Endothelial cell of umbilical vein (primary cell): ENCODE measurements at regions not wholly inside any gene's neighbourhood (a gene's known extent, or its start where the extent isn't known, plus 50 kb on each side); places are given as distances from the start of the nearest gene placed in this dataset.

ENCODE experiments used
- BruUV-seq: library from RNA; stranded (reverse); fragments of 400-500 nt; replicated peaks from 2 replicates; lab custom pipeline; 2021; lab: Mats Ljungman, UMichigan
- CTCF ChIA-PET: fragments of 300-600, 350-600 bp; sonication (Branson Sonifier 250); formaldehyde crosslinking; loops from one replicate; lab custom pipeline; 2021; ENCODE audit warnings: antibody characterized with exemption, inconsistent platforms; lab: Charles Lee
- POLR2A ChIA-PET: fragments of 300-600, 350-600 bp; sonication (Branson Sonifier 250); formaldehyde crosslinking; loops from one replicate; lab custom pipeline; 2021; ENCODE audit warnings: antibody characterized with exemption, inconsistent platforms; lab: Charles Lee
- DNase-seq: peaks from one replicate; pipeline ENCODE4 v3.0.0-alpha.2; 2011; ENCODE audit warnings: low read depth, low spot score
- FAIRE-seq: peaks from 2 replicates; lab custom pipeline; 2011; peaks lifted over from hg19 to GRCh38; lab: Jason Lieb, UNC
- H2AFZ ChIP-seq: 2 replicates; pipeline ENCODE4 v1.6.0; 2012; ENCODE audit warnings: low read depth, low read length, control low read depth, inconsistent platforms
- H3K27ac ChIP-seq: 2 replicates; pipeline ENCODE4 v1.5.1; 2011; ENCODE audit warnings: low read depth, mild to moderate bottlenecking, control low read depth, low read length, moderate library complexity; ENCODE audit not compliant: insufficient read depth
- H3K27me3 ChIP-seq, 2 experiments: 2 replicates each; pipeline versions ENCODE4 v1.6.0 to v1.6.1; 2011; ENCODE audit warnings: low read length in 2 of 2, mixed read lengths in 1 of 2; ENCODE audit not compliant: control insufficient read depth in 2 of 2, insufficient read depth in 2 of 2
- H3K36me3 ChIP-seq, 2 experiments: 2 replicates in 1 of 2; 3 replicates in 1 of 2; pipeline ENCODE4 v1.5.1; 2011; ENCODE audit warnings: low read length in 2 of 2, mild to moderate bottlenecking in 1 of 2, moderate library complexity in 1 of 2; ENCODE audit not compliant: control insufficient read depth in 2 of 2, insufficient read depth in 2 of 2; ENCODE audit errors: extremely low read depth in 1 of 2
- H3K4me1 ChIP-seq: 3 replicates; pipeline ENCODE4 v1.5.1; 2011; ENCODE audit warnings: mild to moderate bottlenecking, low read length; ENCODE audit not compliant: control insufficient read depth, insufficient read depth; ENCODE audit errors: extremely low read depth
- H3K4me2 ChIP-seq: 2 replicates; pipeline ENCODE4 v1.6.1; 2011; ENCODE audit warnings: low read length, control low read depth, mixed read lengths; ENCODE audit not compliant: insufficient read depth
- H3K4me3 ChIP-seq, 3 experiments: fragments of 200-600 bp in 1 of 3; sonication (generic), shearing (Covaris generic) in 1 of 3; replicated peaks in 1 of 3; 2 replicates each; pipeline ENCODE4 v1.5.1; 2011 to 2016; ENCODE audit warnings: control low read depth in 3 of 3, low read length in 3 of 3, mild to moderate bottlenecking in 2 of 3, inconsistent platforms in 1 of 3, low read depth in 1 of 3, moderate library complexity in 1 of 3; ENCODE audit not compliant: insufficient read depth in 1 of 3
- H3K79me2 ChIP-seq: 2 replicates; pipeline ENCODE4 v1.6.0; 2012; ENCODE audit warnings: low read length, inconsistent platforms; ENCODE audit not compliant: control insufficient read depth, insufficient read depth
- H3K9ac ChIP-seq: replicated peaks from 2 replicates; pipeline ENCODE3; 2011; ENCODE audit warnings: low read length, control low read depth; ENCODE audit not compliant: insufficient read depth; ENCODE audit errors: extremely low read depth
- H3K9me1 ChIP-seq: replicated peaks from 3 replicates; pipeline ENCODE4 v1.6.0; 2011; ENCODE audit warnings: mild to moderate bottlenecking, low read length; ENCODE audit not compliant: control insufficient read depth, insufficient read depth; ENCODE audit errors: extremely low read depth
- H3K9me3 ChIP-seq: replicated peaks from 2 replicates; pipeline ENCODE4 v1.5.1; 2012; ENCODE audit warnings: low read length, inconsistent platforms; ENCODE audit not compliant: control insufficient read depth, insufficient read depth
- H4K20me1 ChIP-seq: replicated peaks from 2 replicates; pipeline ENCODE3; 2011; ENCODE audit warnings: mild to moderate bottlenecking, low read length; ENCODE audit not compliant: control insufficient read depth, insufficient read depth; ENCODE audit errors: extremely low read depth
- GATA2 ChIP-seq: IDR thresholded peaks from 2 replicates; pipeline ENCODE4 v1.7.0; 2011; ENCODE audit warnings: low read depth, mild to moderate bottlenecking, moderate library complexity, mixed read lengths, low read length; ENCODE audit not compliant: insufficient read length, insufficient read depth
- JUN ChIP-seq: IDR thresholded peaks from 2 replicates; pipeline ENCODE4 v1.6.1; 2011; ENCODE audit warnings: borderline replicate concordance, low read depth; ENCODE audit not compliant: insufficient read length, insufficient read depth
- dilution Hi-C: fragments of 300-500 bp; cut with MboI; formaldehyde crosslinking; loops from one replicate; pipeline ENCODE4 v1.15.0; 2019; ENCODE audit warnings: low sequenced_read_pairs; ENCODE audit not compliant: extremely low pct_ligation_motif_present
- intact Hi-C: fragments of 100-400 bp; cut with micrococcal nuclease; formaldehyde crosslinking; loops from one replicate; pipeline ENCODE4 v1.10.0; 2022
- TF ChIP-seq, protein P1 (sequence below): IDR thresholded peaks from 2 replicates; pipeline ENCODE4 v1.6.1; 2011; ENCODE audit not compliant: insufficient read depth, insufficient read length

DNA sequence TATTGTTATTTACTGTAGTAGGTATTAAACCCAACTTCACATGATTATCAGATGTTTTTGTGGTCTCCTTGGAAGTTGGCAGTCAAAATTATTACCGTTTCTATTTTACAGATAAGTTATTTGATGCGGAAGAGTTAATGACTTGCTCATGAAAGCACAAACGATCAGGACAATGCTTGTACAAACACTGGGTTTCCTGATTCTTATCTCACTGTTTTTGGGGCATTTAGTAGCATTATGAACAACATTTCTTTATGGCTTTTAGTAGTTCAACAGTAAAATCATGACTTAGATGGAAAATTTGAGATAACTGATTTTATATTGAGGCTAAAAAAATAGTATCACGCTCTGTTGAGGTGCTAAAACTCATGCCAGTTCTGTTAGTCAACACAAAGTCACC, 361.5 kb upstream of the MBL2 start:
- CTCF ChIA-PET: no interaction called here
- no peak overlapping the region for H2AFZ ChIP-seq
- no peaks in the 10 kb centered on the region for H3K9me1 ChIP-seq
- H3K9me3 ChIP-seq: no peaks in the 10 kb centered on the region
- no peaks in the 10 kb centered on the region for H3K79me2 ChIP-seq
- dilution Hi-C loops: no loop called here
- no peaks in the 10 kb centered on the region for H3K36me3 ChIP-seq
- no peak overlapping the region for H3K27ac ChIP-seq
- H3K27me3 ChIP-seq: peaks cover 8 to 33% of the 10 kb centered on the region in 2 experiments
- H3K4me3 ChIP-seq: no peak overlapping the region
- TF ChIP-seq GATA2: peak; percentile 80
- TF ChIP-seq, protein P1, sequence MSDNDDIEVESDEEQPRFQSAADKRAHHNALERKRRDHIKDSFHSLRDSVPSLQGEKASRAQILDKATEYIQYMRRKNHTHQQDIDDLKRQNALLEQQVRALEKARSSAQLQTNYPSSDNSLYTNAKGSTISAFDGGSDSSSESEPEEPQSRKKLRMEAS: no peak
- TF ChIP-seq JUN: peak; percentile 0
- FAIRE-seq: peak; percentile 82
- POLR2A ChIA-PET: no interaction called here
- H3K4me2 ChIP-seq: peak overlapping the region; percentile 68
- H4K20me1 ChIP-seq: no peaks in the 10 kb centered on the region
- intact Hi-C loops: loop anchor here (1.0 to 10.0 kb wide), 3 partner anchors 104 to 441 kb away; no protein-coding TSS in a partner anchor
- peaks cover 17% of the 10 kb centered on the region for H3K4me1 ChIP-seq
- no peak overlapping the region for H3K9ac ChIP-seq
- peak; percentile 82 for DNase-seq
- BruUV-seq: no TSS peak

DNA sequence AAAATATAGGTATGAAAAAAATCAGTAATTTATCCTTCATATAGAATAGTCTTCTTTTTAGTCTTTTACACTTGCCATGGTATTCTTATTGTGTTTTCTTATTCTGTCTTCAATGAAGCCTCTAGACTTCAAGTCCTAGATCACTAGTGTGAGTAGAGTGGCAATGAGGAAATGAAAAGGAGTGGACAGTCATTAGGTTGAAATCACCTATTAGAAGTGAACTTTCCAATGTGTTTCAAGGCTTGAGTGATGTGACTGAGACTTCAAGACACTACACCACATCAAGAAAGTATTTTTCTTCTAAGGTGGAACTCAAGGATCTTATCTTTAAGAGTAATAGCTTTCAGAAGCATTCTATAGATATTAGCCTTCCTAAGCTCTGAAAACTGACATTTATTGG, 357.8 kb upstream of the MBL2 start:
- no peak overlapping the region for H2AFZ ChIP-seq
- no peaks in the 10 kb centered on the region for H3K9me1 ChIP-seq
- H3K4me1 ChIP-seq: peaks cover 17% of the 10 kb centered on the region
- BruUV-seq: no TSS peak
- peaks cover 8 to 36% of the 10 kb centered on the region in 2 experiments for H3K27me3 ChIP-seq
- no peak for FAIRE-seq
- TF ChIP-seq, protein P1: no peak
- no peak for TF ChIP-seq JUN
- no peak overlapping the region for H3K4me2 ChIP-seq
- H3K9me3 ChIP-seq: no peaks in the 10 kb centered on the region
- H3K79me2 ChIP-seq: no peaks in the 10 kb centered on the region
- no peaks in the 10 kb centered on the region for H4K20me1 ChIP-seq
- H3K36me3 ChIP-seq: no peaks in the 10 kb centered on the region
- no peak overlapping the region for H3K4me3 ChIP-seq
- no peak overlapping the region for H3K9ac ChIP-seq
- no peak overlapping the region for H3K27ac ChIP-seq
- POLR2A ChIA-PET: no interaction called here
- intact Hi-C loops (loop anchor here (2.0 to 10.0 kb wide), 3 partner anchors 14 to 444 kb away; no protein-coding TSS in a partner anchor), dilution Hi-C loops (no loop called here)
- DNase-seq: no peak
- CTCF ChIA-PET: interaction anchor here (1.0 kb wide), 1 partner anchor 178 kb away, joined by 3 read pairs; no protein-coding TSS in a partner anchor
